ENCODE measurements at regions not wholly inside any gene's neighbourhood (a gene's known extent, or its start where the extent isn't known, plus 50 kb on each side); places are given as distances from the start of the nearest gene placed in this dataset.

DNA sequence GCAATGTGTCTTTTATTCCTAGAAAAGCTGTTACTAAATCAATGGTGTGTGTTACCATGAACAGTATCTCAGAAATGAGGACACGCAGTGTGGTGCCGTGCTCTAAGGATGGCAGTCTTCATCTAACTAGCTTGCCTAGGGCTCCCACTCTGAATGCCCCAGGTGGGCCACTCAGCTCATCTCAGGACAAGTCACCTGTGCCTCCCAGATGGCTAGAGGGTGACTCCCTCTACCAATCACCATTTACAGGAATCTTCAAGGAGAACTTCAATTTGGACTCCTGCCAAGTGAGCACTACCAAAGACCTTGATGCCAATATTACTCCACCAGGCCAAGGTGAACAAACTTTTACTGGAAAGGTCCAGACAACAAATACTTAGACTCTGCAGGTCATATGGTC is 202.8 kb upstream of the FOXQ1 start:
- no peak for DNase-seq (ENCODE audit: low read depth in 2 of 2)
- no peak overlapping the region for H3K4me3 ChIP-seq (replicated peaks in 1 of 2; ENCODE audit: low read depth in 2 of 2, low read length in 2 of 2)
- TF ChIP-seq, protein P1, sequence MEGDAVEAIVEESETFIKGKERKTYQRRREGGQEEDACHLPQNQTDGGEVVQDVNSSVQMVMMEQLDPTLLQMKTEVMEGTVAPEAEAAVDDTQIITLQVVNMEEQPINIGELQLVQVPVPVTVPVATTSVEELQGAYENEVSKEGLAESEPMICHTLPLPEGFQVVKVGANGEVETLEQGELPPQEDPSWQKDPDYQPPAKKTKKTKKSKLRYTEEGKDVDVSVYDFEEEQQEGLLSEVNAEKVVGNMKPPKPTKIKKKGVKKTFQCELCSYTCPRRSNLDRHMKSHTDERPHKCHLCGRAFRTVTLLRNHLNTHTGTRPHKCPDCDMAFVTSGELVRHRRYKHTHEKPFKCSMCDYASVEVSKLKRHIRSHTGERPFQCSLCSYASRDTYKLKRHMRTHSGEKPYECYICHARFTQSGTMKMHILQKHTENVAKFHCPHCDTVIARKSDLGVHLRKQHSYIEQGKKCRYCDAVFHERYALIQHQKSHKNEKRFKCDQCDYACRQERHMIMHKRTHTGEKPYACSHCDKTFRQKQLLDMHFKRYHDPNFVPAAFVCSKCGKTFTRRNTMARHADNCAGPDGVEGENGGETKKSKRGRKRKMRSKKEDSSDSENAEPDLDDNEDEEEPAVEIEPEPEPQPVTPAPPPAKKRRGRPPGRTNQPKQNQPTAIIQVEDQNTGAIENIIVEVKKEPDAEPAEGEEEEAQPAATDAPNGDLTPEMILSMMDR (IDR thresholded peaks at IDR 0.05; ENCODE audit: low read depth, low read length), result no peak

DNA sequence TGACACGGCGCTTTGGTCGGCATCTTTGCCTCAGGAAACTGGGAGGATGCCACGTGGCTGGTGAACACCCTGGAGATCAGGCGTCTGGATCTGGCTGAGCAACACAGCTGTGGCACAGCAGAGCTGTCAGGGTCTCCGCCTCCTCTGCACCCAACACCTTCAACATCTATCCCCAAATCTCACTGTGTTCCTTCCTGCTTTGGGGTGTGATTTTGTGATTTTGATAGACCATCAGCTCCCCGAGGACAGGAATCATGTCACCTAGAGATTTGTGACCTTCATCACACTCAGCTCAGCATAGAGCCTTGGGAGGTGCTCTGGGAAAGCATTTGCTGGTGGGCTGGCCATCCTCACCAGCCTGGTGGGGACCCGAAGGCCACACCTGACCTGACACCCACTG is 203.7 kb upstream of the FOXQ1 start:
- TF ChIP-seq, protein P1 (IDR thresholded peaks at IDR 0.05; ENCODE audit: low read depth, low read length), result no peak
- no peak overlapping the region for H3K4me3 ChIP-seq (replicated peaks in 1 of 2; ENCODE audit: low read depth in 2 of 2, low read length in 2 of 2)
- DNase-seq (ENCODE audit: low read depth in 2 of 2), result no peak

DNA sequence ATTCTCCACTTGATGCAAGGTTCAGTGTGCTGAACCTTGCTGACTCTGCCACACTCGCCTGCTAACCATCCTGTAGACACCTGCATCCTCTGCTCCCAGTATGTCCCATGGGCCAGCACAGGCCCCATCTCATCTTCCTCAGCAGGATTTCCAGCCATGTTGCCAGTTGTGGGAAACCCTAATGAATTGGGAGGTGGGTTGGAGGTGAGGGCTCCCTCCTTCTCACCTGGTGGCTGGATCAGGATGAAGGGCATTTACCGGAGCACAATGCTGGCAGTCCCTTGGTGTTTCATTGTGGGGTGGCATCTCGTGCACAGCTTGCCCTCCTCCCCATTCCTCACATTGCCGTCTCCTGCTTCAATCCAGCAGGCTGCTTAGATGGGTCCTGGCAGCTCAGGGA is 204.3 kb upstream of the FOXQ1 start:
- TF ChIP-seq, protein P1 (IDR thresholded peaks at IDR 0.05; ENCODE audit: low read depth, low read length), result no peak
- no peak overlapping the region for H3K4me3 ChIP-seq (replicated peaks in 1 of 2; ENCODE audit: low read depth in 2 of 2, low read length in 2 of 2)
- DNase-seq (ENCODE audit: low read depth in 2 of 2), result no peak

DNA sequence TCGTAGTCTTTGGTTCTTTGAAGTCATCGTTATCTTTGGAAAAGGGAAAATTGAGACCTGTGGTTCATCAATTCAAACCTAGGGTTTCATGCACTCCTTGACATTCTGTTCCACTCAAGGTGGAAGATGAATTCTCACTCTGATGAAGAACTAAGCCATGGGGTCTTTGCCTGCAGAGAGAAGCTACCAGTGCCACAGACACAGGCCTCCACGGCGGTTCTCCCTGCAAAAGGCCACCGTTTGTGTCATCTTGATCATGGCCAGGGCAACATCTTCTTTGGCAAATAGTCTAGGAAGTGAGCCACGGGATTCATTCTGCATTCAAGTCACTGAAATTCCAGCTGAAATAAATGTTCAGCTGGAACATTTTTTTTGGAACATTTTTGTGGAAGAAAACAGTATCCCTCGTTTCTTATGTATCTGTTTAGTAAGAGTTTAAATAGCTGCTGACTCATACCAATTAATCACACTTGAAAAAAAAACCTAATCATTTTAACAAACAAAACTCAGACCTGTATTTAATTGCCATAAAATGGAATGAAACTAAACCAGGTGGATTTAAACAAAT is 206.0 kb upstream of the FOXQ1 start:
- DNase-seq (ENCODE audit: low read depth in 2 of 2), result no peak
- TF ChIP-seq, protein P1 (IDR thresholded peaks at IDR 0.05; ENCODE audit: low read depth, low read length), result no peak
- H3K4me3 ChIP-seq (replicated peaks in 1 of 2; ENCODE audit: low read depth in 2 of 2, low read length in 2 of 2), result no peak overlapping the region

DNA sequence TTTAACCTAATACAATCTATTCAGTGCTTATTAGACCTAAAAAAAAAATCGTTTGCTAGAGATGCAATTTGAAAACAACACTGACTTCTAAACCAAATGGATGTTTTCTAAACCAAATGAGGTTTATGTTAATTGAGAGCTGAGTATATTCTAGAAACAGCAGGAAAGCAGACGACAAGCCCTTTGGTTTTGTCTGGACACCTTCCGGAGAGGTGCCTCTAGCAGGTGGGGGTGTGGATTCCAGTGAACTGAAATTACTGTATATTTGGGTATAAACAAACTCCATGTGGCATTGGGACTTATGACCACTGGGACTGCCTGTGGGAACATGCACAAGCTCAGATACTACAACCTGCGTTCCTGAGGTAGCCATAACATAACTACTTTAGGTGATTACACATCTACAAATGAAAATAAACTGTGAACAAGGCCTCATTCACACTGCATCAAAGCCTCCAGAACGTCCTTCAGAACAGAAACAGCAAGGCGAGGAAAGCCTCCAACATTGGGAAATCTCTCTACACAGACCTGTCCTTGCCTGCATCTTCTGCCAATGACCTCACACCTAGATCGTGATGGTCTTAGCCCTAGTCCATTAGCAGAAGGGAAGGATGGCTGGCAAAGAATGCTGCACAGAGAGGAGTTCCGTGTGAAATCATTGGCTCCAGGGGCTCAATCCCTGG is 206.8 kb upstream of the FOXQ1 start:
- no peak overlapping the region for H3K4me3 ChIP-seq (replicated peaks in 1 of 2; ENCODE audit: low read depth in 2 of 2, low read length in 2 of 2)
- TF ChIP-seq, protein P1 (IDR thresholded peaks at IDR 0.05; ENCODE audit: low read depth, low read length), result no peak
- DNase-seq (ENCODE audit: low read depth in 2 of 2), result no peak

DNA sequence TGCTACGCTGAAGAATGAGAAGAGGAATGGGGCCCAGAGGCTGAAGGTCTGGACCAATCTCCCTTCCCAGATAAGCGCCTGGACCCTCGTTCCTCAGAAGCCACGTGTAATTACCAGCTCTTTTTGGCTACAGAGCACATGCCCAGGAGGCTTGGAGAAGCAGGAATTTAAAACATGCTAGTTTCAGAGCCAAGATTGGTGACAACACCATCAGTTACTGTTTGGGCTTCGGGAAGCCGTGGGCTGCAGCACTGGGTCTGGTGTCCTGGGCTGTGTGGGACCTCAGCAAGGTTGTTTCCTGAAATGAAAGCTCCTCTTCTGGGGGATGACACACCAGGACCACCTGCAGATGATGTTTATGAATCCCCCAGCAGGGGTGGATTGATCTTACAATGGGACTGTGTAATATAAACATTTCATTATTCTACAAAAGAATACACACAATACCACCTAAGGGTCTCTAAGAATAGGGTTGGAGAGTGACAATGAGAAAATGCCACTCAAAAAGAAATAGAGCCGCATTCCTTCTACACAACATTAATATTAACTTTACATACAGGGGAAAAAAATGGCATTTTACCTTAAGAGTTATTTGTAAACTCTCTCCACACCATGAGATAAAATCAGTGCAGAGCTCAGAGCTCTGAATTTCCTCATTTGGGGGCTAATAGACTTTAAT is 207.8 kb upstream of the FOXQ1 start:
- TF ChIP-seq, protein P1 (IDR thresholded peaks at IDR 0.05; ENCODE audit: low read depth, low read length), result no peak
- H3K4me3 ChIP-seq (replicated peaks in 1 of 2; ENCODE audit: low read depth in 2 of 2, low read length in 2 of 2), result no peak overlapping the region
- no peak for DNase-seq (ENCODE audit: low read depth in 2 of 2)
